K562 (cell line): ENCODE measurements at regions not wholly inside any gene's neighbourhood (a gene's known extent, or its start where the extent isn't known, plus 50 kb on each side); places are given as distances from the start of the nearest gene placed in this dataset.

Source experiments
- ATAC-seq: fragments of 200-7000 bp; cut with Tn5 transposase; 3 replicates; pipeline ENCODE4 v1.9.1; 2020; ENCODE audit warnings: moderate library complexity
- BruUV-seq: library from RNA; stranded (reverse); fragments of 400-500 nt; replicated peaks from 2 replicates; lab custom pipeline; 2021; lab: Mats Ljungman, UMichigan
- CTCF ChIA-PET: fragments of 300-600 bp; formaldehyde crosslinking; extraction: SDS; loops from one replicate; lab custom pipeline; 2021; ENCODE audit warnings: low intra/inter-chr PET ratio; lab: Yijun Ruan, JAX
- POLR2A ChIA-PET: fragments of 300-600, 350-650 bp; sonication (Branson Sonifier 250); formaldehyde crosslinking; extraction: SDS; loops from one replicate; lab custom pipeline; 2021; ENCODE audit warnings: antibody characterized with exemption, inconsistent platforms; lab: Yijun Ruan, JAX
- DNase-seq, 4 experiments: peaks; one replicate each; pipeline versions ENCODE4 v3.0.0 to v3.0.0-alpha.2; 2011 to 2018; ENCODE audit warnings: low spot score in 3 of 4, mixed read lengths in 3 of 4; ENCODE audit errors: extremely low read depth in 1 of 4
- FAIRE-seq: peaks from 2 replicates; lab custom pipeline; 2011; peaks lifted over from hg19 to GRCh38; lab: Jason Lieb, UNC
- H2AFZ ChIP-seq: 2 replicates; pipeline ENCODE4 v1.6.0; 2011; ENCODE audit warnings: low read depth, low read length, control low read depth, inconsistent platforms
- H3K27ac ChIP-seq: fragments of 200-600 bp; 3 replicates; pipeline ENCODE4 v1.8.0; 2011; ENCODE audit warnings: low read depth, mild to moderate bottlenecking, control low read depth, inconsistent platforms, low read length, moderate library complexity, mixed read lengths; ENCODE audit errors: extremely low read depth
- H3K27me3 ChIP-seq, 2 experiments: fragments of 300-600 bp in 1 of 2; 2 replicates in 1 of 2; 3 replicates in 1 of 2; pipeline versions ENCODE4 v1.6.0 to v1.8.0; 2011; ENCODE audit warnings: inconsistent platforms in 2 of 2, low read length in 2 of 2, mild to moderate bottlenecking in 1 of 2, mixed read lengths in 1 of 2, moderate library complexity in 1 of 2; ENCODE audit not compliant: control insufficient read depth in 2 of 2, insufficient read depth in 2 of 2
- H3K36me3 ChIP-seq: fragments of 300-600 bp; 3 replicates; pipeline ENCODE4 v1.8.0; 2011; ENCODE audit warnings: mild to moderate bottlenecking, low read length, inconsistent platforms; ENCODE audit not compliant: control insufficient read depth, insufficient read depth
- H3K4me1 ChIP-seq, 2 experiments: fragments of 200-600 bp in 1 of 2; replicated peaks in 1 of 2; 2 replicates in 1 of 2; 3 replicates in 1 of 2; pipeline versions ENCODE4 v1.5.1 to v1.8.0; 2011; ENCODE audit warnings: inconsistent platforms in 2 of 2, low read length in 2 of 2, mild to moderate bottlenecking in 1 of 2, mixed read lengths in 1 of 2, moderate library complexity in 1 of 2; ENCODE audit not compliant: control insufficient read depth in 2 of 2, insufficient read depth in 2 of 2
- H3K4me2 ChIP-seq: 2 replicates; pipeline ENCODE4 v1.6.1; 2011; ENCODE audit warnings: low read length, control low read depth, inconsistent platforms, mixed read lengths; ENCODE audit not compliant: insufficient read depth
- H3K4me3 ChIP-seq: fragments of 200-600 bp; sonication (generic), shearing (Covaris generic); 2 replicates; pipeline ENCODE4 v1.5.1; 2016; ENCODE audit warnings: control low read depth, inconsistent platforms
- H3K79me2 ChIP-seq: fragments of 200-600 bp; 3 replicates; pipeline ENCODE4 v1.8.0; 2011; ENCODE audit warnings: low read length, inconsistent platforms; ENCODE audit not compliant: control insufficient read depth, insufficient read depth
- H3K9ac ChIP-seq, 2 experiments: 2 replicates each; pipeline versions ENCODE4 v1.6.0 to v1.6.1; 2011; ENCODE audit warnings: low read depth in 2 of 2, low read length in 2 of 2, control low read depth in 1 of 2, inconsistent platforms in 1 of 2, mild to moderate bottlenecking in 1 of 2, mixed read lengths in 1 of 2; ENCODE audit not compliant: insufficient read depth in 1 of 2
- H3K9me1 ChIP-seq: one replicate; pipeline ENCODE4 v1.6.0; 2011; ENCODE audit warnings: inconsistent platforms, mild to moderate bottlenecking, low read length, moderate library complexity; ENCODE audit not compliant: control insufficient read depth, insufficient read depth
- H3K9me3 ChIP-seq: replicated peaks from 2 replicates; pipeline ENCODE4 v1.5.1; 2011; ENCODE audit warnings: low read depth, low read length, inconsistent platforms; ENCODE audit not compliant: control insufficient read depth, insufficient read depth
- H4K20me1 ChIP-seq: replicated peaks from 2 replicates; pipeline ENCODE4 v1.6.1; 2011; ENCODE audit warnings: low read length, inconsistent platforms, mixed read lengths; ENCODE audit not compliant: control insufficient read depth, insufficient read depth
- BDP1 ChIP-seq: IDR thresholded peaks from 3 replicates; pipeline ENCODE4 v1.6.1; 2011; ENCODE audit not compliant: insufficient read length, insufficient read depth
- CBX2 ChIP-seq: fragments of 200-600 bp; sonication (generic); IDR thresholded peaks from one replicate; pipeline ENCODE4 v1.6.1; 2012; ENCODE audit warnings: mild to moderate bottlenecking, low read length, inconsistent platforms; ENCODE audit not compliant: insufficient read depth, poor library complexity, severe bottlenecking
- CBX8 ChIP-seq: fragments of 200-600 bp; sonication (generic); IDR thresholded peaks from 2 replicates; pipeline ENCODE4 v1.6.1; 2012; ENCODE audit warnings: borderline replicate concordance, mixed run types, low read depth, mild to moderate bottlenecking, moderate library complexity, mixed read lengths, low read length, control low read depth, inconsistent platforms; ENCODE audit not compliant: poor library complexity, severe bottlenecking; ENCODE audit errors: extremely low read depth
- DDX20 ChIP-seq: fragments of 450-650 bp; IDR thresholded peaks from 2 replicates; pipeline ENCODE4 v1.6.1; 2016; ENCODE audit warnings: missing genetic modification characterization, low read depth, mild to moderate bottlenecking, missing compliant biosample characterization, moderate library complexity
- HLTF ChIP-seq: fragments of 450-650 bp; IDR thresholded peaks from 2 replicates; pipeline ENCODE4 v1.6.1; 2016
- HMG20B ChIP-seq: fragments of 250-450 bp; sonication (Bioruptor Pico); IDR thresholded peaks from 2 replicates; pipeline ENCODE4 v1.5.0; 2021; ENCODE audit warnings: mild to moderate bottlenecking
- HMGXB4 ChIP-seq: sonication (generic); formaldehyde crosslinking; IDR thresholded peaks from 2 replicates; pipeline ENCODE4 v1.8.1; 2023; ENCODE audit warnings: mild to moderate bottlenecking, missing genetic modification reagents
- JUN ChIP-seq, 2 experiments: sonication (generic) in 1 of 2; formaldehyde crosslinking in 1 of 2; IDR thresholded peaks; 2 replicates each; pipeline versions ENCODE4 v1.6.1 to v1.8.0; 2012 to 2022; ENCODE audit warnings: borderline replicate concordance in 2 of 2, mild to moderate bottlenecking in 2 of 2, improper control_type of control experiment in 1 of 2, low read depth in 1 of 2, low read length in 1 of 2, missing genetic modification reagents in 1 of 2
- LARP7 ChIP-seq: fragments of 450-650 bp; IDR thresholded peaks from 2 replicates; pipeline ENCODE4 v1.6.1; 2016
- MITF ChIP-seq: IDR thresholded peaks from 2 replicates; pipeline ENCODE4 v1.6.1; 2014; ENCODE audit warnings: antibody characterized with exemption
- SAFB ChIP-seq: fragments of 200-400 bp; formaldehyde crosslinking; IDR thresholded peaks from 2 replicates; pipeline ENCODE4 v1.6.1; 2017; ENCODE audit warnings: low read depth, low read length, borderline replicate concordance
- SETDB1 ChIP-seq: IDR thresholded peaks from one replicate; pipeline ENCODE4 v1.6.1; 2012; ENCODE audit warnings: low read length, control low read depth, inconsistent platforms
- SMARCC2 ChIP-seq: fragments of 450-650 bp; IDR thresholded peaks from 2 replicates; pipeline ENCODE4 v1.6.1; 2017; ENCODE audit warnings: antibody characterized with exemption, moderate library complexity, mild to moderate bottlenecking, low read depth
- SREBF1 ChIP-seq: fragments of 150-350 bp; IDR thresholded peaks from 2 replicates; pipeline ENCODE4 v1.6.1; 2014; ENCODE audit warnings: antibody characterized with exemption, low read depth, low read length, borderline replicate concordance
- THRA ChIP-seq: fragments of 450-650 bp; IDR thresholded peaks from 2 replicates; pipeline ENCODE4 v1.6.1; 2017; ENCODE audit warnings: mild to moderate bottlenecking, moderate library complexity
- ZNF436 ChIP-seq: fragments of 250-450, 450-650 bp; sonication (Bioruptor Pico); formaldehyde crosslinking; IDR thresholded peaks from 2 replicates; pipeline ENCODE4 v1.7.0; 2020; ENCODE audit warnings: mild to moderate bottlenecking
- ZNF512 ChIP-seq: IDR thresholded peaks from 2 replicates; pipeline ENCODE4 v1.6.1; 2016; ENCODE audit warnings: missing genetic modification characterization, missing compliant biosample characterization
- ZNF785 ChIP-seq: fragments of 250-450 bp; sonication (Bioruptor Pico); IDR thresholded peaks from 2 replicates; pipeline ENCODE4 v1.4.0; 2020; ENCODE audit warnings: mild to moderate bottlenecking
- WGBS: fragments of 100-300 bp; shearing (Covaris generic); methylation state at CpG from one replicate; pipeline ENCODE4 v1.1.6; 2016; ENCODE audit warnings: low coverage, mixed read lengths; ENCODE audit not compliant: insufficient coverage; ENCODE audit errors: missing lambda C conversion rate; 5-methylcytosine and 5-hydroxymethylcytosine counted together
- in situ Hi-C: fragments of 300-500 bp; cut with MboI; formaldehyde crosslinking; loops from 4 replicates; pipeline ENCODE4 v1.15.0; 2018; ENCODE audit warnings: inconsistent platforms, mixed read lengths
- intact Hi-C: fragments of 100-400 bp; cut with micrococcal nuclease; formaldehyde crosslinking; loops from 2 replicates; pipeline ENCODE4 v1.14.2; 2022

GRCh38 chr14:106840258-106840657, 1313.9 kb downstream of the TMEM121 start:
- Histone ChIP-seq H3K36me3 (no peaks in the 10 kb centered on the region), H3K4me3 (no peak overlapping the region), H3K9me3 (no peaks in the 10 kb centered on the region), H3K4me2 (no peak overlapping the region), H3K9ac (no peak overlapping the region), H3K79me2 (no peaks in the 10 kb centered on the region), H3K27me3 (no peaks in the 10 kb centered on the region; a peak in 1 of 5 replicates), H3K9me1 (no peaks in the 10 kb centered on the region), H3K27ac (no peak overlapping the region), H2AFZ (no peak overlapping the region), H4K20me1 (no peaks in the 10 kb centered on the region), H3K4me1 (peaks cover 0 to 7% of the 10 kb centered on the region in 2 experiments; a peak in 2 of 5 replicates)
- CTCF ChIA-PET = no interaction called here
- POLR2A ChIA-PET = interaction anchor here (0.7 kb wide), 1 partner anchor 10 kb away, joined by 4 read pairs; no protein-coding TSS in a partner anchor
- ATAC-seq (no peak), FAIRE-seq (no peak), DNase-seq (no peak)
- in situ Hi-C loops (no loop called here), intact Hi-C loops (no loop called here)
- no TSS peak for BruUV-seq
- 0% methylated on average over 2 of the region's 2 CpGs for WGBS
- TF ChIP-seq SREBF1 = no peak
- TF ChIP-seq MITF = no peak
- TF ChIP-seq HMG20B (CRISPR knock-in tag) = no peak
- no peak for TF ChIP-seq ZNF512
- TF ChIP-seq HMGXB4 (CRISPR knock-in tag) = no peak
- TF ChIP-seq HLTF = no peak
- TF ChIP-seq SMARCC2 = no peak
- no peak for TF ChIP-seq JUN (IDR thresholded peaks at IDR 0.05; ENCODE audit: borderline replicate concordance, low read depth, low read length)
- no peak for TF ChIP-seq JUN (CRISPR knock-in tag; IDR thresholded peaks at IDR 0.05; ENCODE audit: borderline replicate concordance)
- no peak for TF ChIP-seq BDP1
- TF ChIP-seq ZNF785 (CRISPR knock-in tag) = no peak
- TF ChIP-seq LARP7 = no peak
- no peak for TF ChIP-seq ZNF436 (CRISPR knock-in tag)
- TF ChIP-seq CBX2 = no peak
- no peak for TF ChIP-seq THRA
- no peak for TF ChIP-seq SAFB
- no peak for TF ChIP-seq SETDB1
- TF ChIP-seq DDX20 (tag) = no peak
- TF ChIP-seq CBX8 = no peak
